Activated CD8-positive, alpha-beta memory T cell treated with anti-CD3 and anti-CD28 coated beads, Interleukin-2, amount 10 ng/mL, durations not matched to agents 7 days and 5 days (primary cell): ENCODE measurements at regions not wholly inside any gene's neighbourhood (a gene's known extent, or its start where the extent isn't known, plus 50 kb on each side); places are given as distances from the start of the nearest gene placed in this dataset.
"Not testable (repeated sequence)": the region's sequence is repeated elsewhere in the genome, so short reads cannot be mapped to it uniquely, and the experiment has no call there.

Source experiments
- ATAC-seq: fragments of 150-1000 bp; cut with Tn5 transposase; one replicate; pipeline ENCODE4 v1.10.0; 2021; ENCODE audit warnings: moderate library complexity
- CTCF ChIA-PET: fragments of 350-600 bp; sonication (Branson Sonifier 250); formaldehyde crosslinking; loops from one replicate; lab custom pipeline; 2021; ENCODE audit warnings: antibody characterized with exemption; lab: Charles Lee
- DNase-seq: peaks from one replicate; pipeline ENCODE4 v3.0.0-alpha.2; 2020
- H3K27ac Mint-ChIP-seq: one replicate; pipeline ENCODE4 v1.8.0; 2021; ENCODE audit warnings: mild to moderate bottlenecking, mixed read lengths
- H3K27me3 Mint-ChIP-seq: one replicate; pipeline ENCODE4 v1.8.0; 2021; ENCODE audit warnings: mixed read lengths
- H3K36me3 Mint-ChIP-seq: one replicate; pipeline ENCODE4 v1.8.0; 2021; ENCODE audit warnings: mild to moderate bottlenecking, mixed read lengths
- H3K4me1 Mint-ChIP-seq: one replicate; pipeline ENCODE4 v1.8.0; 2021; ENCODE audit warnings: mixed read lengths
- H3K4me3 Mint-ChIP-seq: one replicate; pipeline ENCODE4 v1.8.0; 2021; ENCODE audit warnings: mild to moderate bottlenecking, moderate library complexity, mixed read lengths
- H3K9me3 Mint-ChIP-seq: one replicate; pipeline ENCODE4 v1.8.0; 2022; ENCODE audit warnings: low read depth, mixed read lengths

DNA sequence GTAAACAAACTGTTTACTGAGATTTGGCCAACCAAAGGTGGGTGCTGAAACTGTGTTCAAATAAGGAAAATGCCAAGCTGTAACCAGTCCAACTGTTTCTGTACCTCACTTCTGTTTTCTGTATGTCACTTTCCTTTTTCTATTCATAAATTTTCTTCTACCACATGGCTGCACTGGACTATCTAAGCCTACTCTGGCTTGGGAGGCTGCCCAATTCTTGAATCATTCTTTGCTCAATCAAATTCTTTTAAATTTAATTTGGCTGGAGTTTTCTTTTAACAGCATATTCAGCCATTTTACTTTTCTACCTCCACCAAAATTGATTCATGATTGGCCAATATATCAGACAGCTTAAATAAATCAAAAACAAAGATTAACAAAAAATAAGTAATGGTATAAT lies 1575.5 kb upstream of the SPRY2 start:
- CTCF ChIA-PET = no interaction called here
- H3K36me3 Mint-ChIP-seq = no peaks in the 10 kb centered on the region
- H3K4me3 Mint-ChIP-seq = no peak overlapping the region
- H3K9me3 Mint-ChIP-seq = peaks cover 7% of the 10 kb centered on the region
- no peak overlapping the region for H3K27ac Mint-ChIP-seq
- ATAC-seq (no peak), DNase-seq (no peak)
- no peaks in the 10 kb centered on the region for H3K27me3 Mint-ChIP-seq
- no peaks in the 10 kb centered on the region for H3K4me1 Mint-ChIP-seq

GRCh38 chr13:81907787-81908372 lies 1567.0 kb upstream of the SPRY2 start:
- DNase-seq (no peak), ATAC-seq (no peak)
- no peak overlapping the region for H3K4me3 Mint-ChIP-seq
- H3K4me1 Mint-ChIP-seq = no peaks in the 10 kb centered on the region
- H3K27me3 Mint-ChIP-seq = no peaks in the 10 kb centered on the region
- no peak overlapping the region for H3K27ac Mint-ChIP-seq
- no peaks in the 10 kb centered on the region for H3K36me3 Mint-ChIP-seq
- H3K9me3 Mint-ChIP-seq = peaks cover 10% of the 10 kb centered on the region
- CTCF ChIA-PET = no interaction called here

GRCh38 chr13:81888855-81889254 lies 1547.9 kb upstream of the SPRY2 start:
- Mint-ChIP-seq H3K36me3 (no peaks in the 10 kb centered on the region), H3K4me1 (no peaks in the 10 kb centered on the region), H3K9me3 (peaks cover 16% of the 10 kb centered on the region), H3K27ac (no peak overlapping the region), H3K27me3 (no peaks in the 10 kb centered on the region), H3K4me3 (no peak overlapping the region)
- CTCF ChIA-PET = no interaction called here
- DNase-seq (no peak), ATAC-seq (no peak)

DNA sequence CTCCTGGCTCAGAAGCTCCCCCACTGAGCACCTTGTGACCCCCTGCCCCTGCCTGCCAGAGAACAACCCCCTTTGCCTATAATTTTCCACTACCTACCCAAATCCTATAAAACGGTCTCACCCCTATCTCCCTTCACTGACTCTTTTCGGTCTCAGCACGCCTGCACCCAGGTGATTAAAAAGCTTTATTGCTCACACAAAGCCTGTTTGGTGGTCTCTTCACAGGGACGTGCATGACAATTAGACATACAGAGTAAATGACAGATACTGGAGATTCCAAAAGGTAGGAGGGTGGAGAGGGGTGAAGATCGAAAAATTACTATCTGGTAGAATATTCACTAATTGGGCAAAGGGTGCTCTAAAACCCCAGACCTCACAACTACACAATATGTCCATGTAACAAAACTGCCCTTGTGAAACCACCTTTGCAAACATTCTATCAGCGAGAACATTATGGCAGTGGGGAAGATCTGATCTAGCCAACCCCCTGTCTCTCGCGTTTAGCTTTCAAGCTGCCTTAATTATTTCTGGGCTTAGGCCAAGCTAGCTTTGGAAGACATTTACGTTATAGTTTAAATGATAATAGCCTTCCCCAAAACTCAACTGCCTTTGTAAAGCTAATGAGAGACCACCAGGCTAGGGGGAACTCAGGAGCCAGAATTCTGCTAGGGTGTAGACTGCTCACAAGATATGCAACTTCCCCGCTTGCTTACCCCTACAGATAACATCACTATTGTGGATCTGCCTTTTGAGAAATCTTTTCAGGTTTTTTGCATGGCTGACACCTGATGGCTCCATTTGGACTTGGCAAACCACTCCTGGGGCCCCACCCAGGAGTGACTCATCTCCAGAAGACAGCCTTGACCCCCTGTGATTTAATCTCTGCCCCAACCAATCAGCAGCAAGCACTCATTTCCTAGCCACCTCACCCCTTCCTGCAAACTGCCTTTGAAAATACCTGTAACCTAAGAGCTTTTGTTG lies 1534.0 kb upstream of the SPRY2 start:
- H3K27me3 Mint-ChIP-seq = no peaks in the 10 kb centered on the region
- peaks cover 4% of the 10 kb centered on the region for H3K9me3 Mint-ChIP-seq
- no peak for DNase-seq
- CTCF ChIA-PET = no interaction called here
- no peak for ATAC-seq
- H3K27ac Mint-ChIP-seq = no peak overlapping the region
- peaks cover 3% of the 10 kb centered on the region for H3K4me1 Mint-ChIP-seq
- H3K4me3 Mint-ChIP-seq = no peak overlapping the region
- no peaks in the 10 kb centered on the region for H3K36me3 Mint-ChIP-seq

DNA sequence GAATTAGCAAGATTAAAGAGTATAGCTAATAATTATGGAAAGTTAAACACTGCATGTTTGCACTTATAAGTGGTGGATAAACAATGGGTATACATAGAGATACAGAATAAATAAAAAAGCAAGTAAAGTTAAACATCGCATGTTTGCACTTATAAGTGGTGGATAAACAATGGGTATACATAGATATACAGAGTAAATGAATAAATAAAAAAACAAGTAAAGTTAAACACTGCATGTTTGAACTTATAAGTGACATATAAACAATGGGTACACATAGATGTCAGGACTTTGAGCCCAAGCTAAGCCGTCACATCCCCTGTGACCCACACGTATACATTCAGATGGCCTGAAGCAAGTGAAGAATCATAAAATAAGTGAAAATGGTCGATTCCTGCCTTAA lies 1533.3 kb upstream of the SPRY2 start:
- DNase-seq (no peak), ATAC-seq (no peak)
- Mint-ChIP-seq H3K27me3 (no peaks in the 10 kb centered on the region), H3K9me3 (peaks cover 7% of the 10 kb centered on the region), H3K4me3 (no peak overlapping the region), H3K27ac (no peak overlapping the region), H3K36me3 (no peaks in the 10 kb centered on the region), H3K4me1 (peaks cover 3% of the 10 kb centered on the region)
- CTCF ChIA-PET = no interaction called here

DNA sequence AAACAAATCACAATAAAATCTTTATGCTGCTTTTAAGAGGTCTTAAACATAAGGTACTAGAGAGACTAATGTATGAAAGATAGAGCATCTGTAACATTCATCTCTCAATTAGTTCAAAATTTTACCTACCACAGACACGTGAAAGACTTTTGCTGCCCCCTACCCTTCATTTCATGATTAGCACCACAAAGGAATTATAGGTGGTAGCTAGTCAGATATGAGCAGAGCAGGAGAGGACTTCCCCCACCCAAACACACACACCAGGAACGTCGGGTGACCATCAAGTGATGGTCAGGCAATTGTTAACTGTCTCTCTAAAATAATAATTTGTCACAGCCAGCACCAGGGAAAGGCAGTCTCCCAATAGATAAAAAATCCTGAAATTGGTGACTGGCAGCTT lies 1531.7 kb upstream of the SPRY2 start:
- DNase-seq (no peak), ATAC-seq (no peak)
- Mint-ChIP-seq H3K27ac (no peak overlapping the region), H3K27me3 (no peaks in the 10 kb centered on the region), H3K4me1 (peaks cover 3% of the 10 kb centered on the region), H3K36me3 (no peaks in the 10 kb centered on the region), H3K4me3 (no peak overlapping the region), H3K9me3 (peaks cover 16% of the 10 kb centered on the region)
- CTCF ChIA-PET = no interaction called here

DNA sequence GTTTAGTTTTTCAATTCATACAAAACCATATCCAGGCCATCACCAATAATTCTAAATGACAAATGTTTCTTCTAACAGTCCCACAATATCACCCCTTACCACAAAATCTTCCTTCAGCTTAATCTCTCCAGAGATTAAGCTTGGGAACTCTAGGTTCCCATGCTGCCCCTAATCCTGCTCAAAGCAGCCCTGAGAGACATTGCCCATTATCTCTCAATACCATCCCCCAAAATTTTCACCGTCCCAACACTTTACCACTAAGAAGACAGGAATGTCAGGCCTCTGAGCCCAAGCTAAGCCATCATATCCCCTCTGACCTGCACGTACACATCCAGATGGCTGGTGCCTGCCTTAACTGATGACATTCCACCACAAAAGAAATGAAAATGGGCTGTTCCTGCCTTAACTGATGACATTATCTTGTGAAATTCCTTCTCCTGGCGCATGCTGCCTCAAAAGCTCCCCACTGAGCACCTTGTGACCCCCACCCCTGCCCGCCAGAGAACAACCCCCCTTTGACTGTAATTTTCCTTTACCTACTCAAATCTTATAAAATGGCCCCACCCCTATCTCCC lies 1530.9 kb upstream of the SPRY2 start:
- DNase-seq, H3K4me3 Mint-ChIP-seq, H3K27me3 Mint-ChIP-seq, H3K36me3 Mint-ChIP-seq, H3K27ac Mint-ChIP-seq, H3K4me1 Mint-ChIP-seq, ATAC-seq, CTCF ChIA-PET: not testable (repeated sequence)
- peaks cover 20% of the 10 kb centered on the region for H3K9me3 Mint-ChIP-seq

- no peaks in the 10 kb centered on the region for H3K27me3 Mint-ChIP-seq
- ATAC-seq (no peak), DNase-seq (no peak)
- CTCF ChIA-PET = no interaction called here
- no peaks in the 10 kb centered on the region for H3K4me1 Mint-ChIP-seq
- H3K36me3 Mint-ChIP-seq = no peaks in the 10 kb centered on the region
- H3K27ac Mint-ChIP-seq = no peak overlapping the region
- no peak overlapping the region for H3K4me3 Mint-ChIP-seq
- no peaks in the 10 kb centered on the region for H3K9me3 Mint-ChIP-seq
Observed at GRCh38 chr13:81848291-81848690, 1507.4 kb upstream of the SPRY2 start.

GRCh38 chr13:81846771-81847170 lies 1505.8 kb upstream of the SPRY2 start:
- no peak for DNase-seq
- Mint-ChIP-seq H3K27me3 (no peaks in the 10 kb centered on the region), H3K27ac (no peak overlapping the region), H3K36me3 (no peaks in the 10 kb centered on the region), H3K9me3 (no peaks in the 10 kb centered on the region), H3K4me3 (no peak overlapping the region), H3K4me1 (no peaks in the 10 kb centered on the region)
- CTCF ChIA-PET = no interaction called here
- no peak for ATAC-seq

DNA sequence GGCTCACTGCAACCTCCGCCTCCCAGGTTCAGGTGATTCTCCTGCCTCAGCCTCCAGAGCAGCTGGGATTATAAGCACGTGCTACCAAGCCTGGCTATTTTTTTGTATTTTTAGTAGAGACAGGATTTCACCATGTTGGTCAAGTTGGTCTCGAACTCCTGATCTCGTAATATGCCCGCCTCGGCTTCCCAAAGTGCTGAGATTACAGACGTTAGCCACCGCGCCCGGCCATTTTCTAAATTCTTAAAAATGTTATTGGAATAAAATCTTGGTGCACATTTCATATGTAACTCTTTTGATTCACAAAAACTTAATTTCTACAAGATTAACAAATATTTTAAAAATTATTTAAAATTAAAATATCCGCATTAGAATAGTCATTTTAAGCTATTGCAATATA lies 1480.3 kb upstream of the SPRY2 start:
- CTCF ChIA-PET = no interaction called here
- DNase-seq (no peak), ATAC-seq (no peak)
- Mint-ChIP-seq H3K4me1 (no peaks in the 10 kb centered on the region), H3K9me3 (peaks cover 9% of the 10 kb centered on the region), H3K27me3 (no peaks in the 10 kb centered on the region), H3K4me3 (no peak overlapping the region), H3K36me3 (no peaks in the 10 kb centered on the region), H3K27ac (no peak overlapping the region)

GRCh38 chr13:81800433-81800832 lies 1459.5 kb upstream of the SPRY2 start:
- no peak for ATAC-seq
- H3K4me1 Mint-ChIP-seq = no peaks in the 10 kb centered on the region
- H3K36me3 Mint-ChIP-seq = no peaks in the 10 kb centered on the region
- DNase-seq = no peak
- H3K27ac Mint-ChIP-seq = no peak overlapping the region
- H3K9me3 Mint-ChIP-seq = no peaks in the 10 kb centered on the region
- CTCF ChIA-PET = no interaction called here
- no peak overlapping the region for H3K4me3 Mint-ChIP-seq
- no peaks in the 10 kb centered on the region for H3K27me3 Mint-ChIP-seq

DNA sequence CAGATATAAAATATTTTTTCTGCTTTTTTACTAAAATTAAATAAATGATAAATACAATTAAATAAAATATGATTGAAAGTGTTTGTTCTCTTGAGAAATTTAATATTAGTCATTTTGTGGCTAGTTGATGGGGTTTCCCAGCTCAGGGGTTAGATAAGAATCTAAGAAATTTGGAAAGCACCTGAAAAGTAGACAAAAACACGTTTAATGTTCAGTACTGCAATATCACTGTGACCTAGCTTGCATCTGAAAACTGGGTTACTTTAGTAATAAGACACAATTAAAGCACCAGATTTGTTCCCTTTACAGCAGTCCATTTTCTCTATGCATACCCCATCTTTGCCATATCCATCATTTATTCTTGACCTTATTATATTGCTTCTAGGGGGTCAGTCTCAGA lies 1454.8 kb upstream of the SPRY2 start:
- Mint-ChIP-seq H3K9me3 (peaks cover 2% of the 10 kb centered on the region), H3K27me3 (no peaks in the 10 kb centered on the region), H3K36me3 (no peaks in the 10 kb centered on the region), H3K4me1 (no peaks in the 10 kb centered on the region), H3K4me3 (no peak overlapping the region), H3K27ac (no peak overlapping the region)
- DNase-seq = no peak
- no peak for ATAC-seq
- CTCF ChIA-PET = no interaction called here

GRCh38 chr13:81791641-81792040 lies 1450.7 kb upstream of the SPRY2 start:
- CTCF ChIA-PET = no interaction called here
- Mint-ChIP-seq H3K4me3 (no peak overlapping the region), H3K27ac (no peak overlapping the region), H3K36me3 (no peaks in the 10 kb centered on the region), H3K9me3 (peaks cover 4% of the 10 kb centered on the region), H3K27me3 (no peaks in the 10 kb centered on the region), H3K4me1 (no peaks in the 10 kb centered on the region)
- DNase-seq = no peak
- no peak for ATAC-seq

GRCh38 chr13:81781471-81781870 lies 1440.5 kb upstream of the SPRY2 start:
- DNase-seq = no peak
- no peaks in the 10 kb centered on the region for H3K36me3 Mint-ChIP-seq
- CTCF ChIA-PET = no interaction called here
- no peak for ATAC-seq
- H3K27me3 Mint-ChIP-seq = no peaks in the 10 kb centered on the region
- no peak overlapping the region for H3K4me3 Mint-ChIP-seq
- H3K9me3 Mint-ChIP-seq = peaks cover 5% of the 10 kb centered on the region
- H3K27ac Mint-ChIP-seq = no peak overlapping the region
- no peaks in the 10 kb centered on the region for H3K4me1 Mint-ChIP-seq
